ENCODE measurements at regions not wholly inside any gene's neighbourhood (a gene's known extent, or its start where the extent isn't known, plus 50 kb on each side); places are given as distances from the start of the nearest gene placed in this dataset.

- no peak for TF ChIP-seq EP300 (IDR thresholded peaks at IDR 0.05)
- no peak for TF ChIP-seq CTCF (IDR thresholded peaks at IDR 0.05)
Measured at GRCh38 chr6:126913651-126914050, 204.8 kb upstream of the RSPO3 start.
